ENCODE measurements at regions not wholly inside any gene's neighbourhood (a gene's known extent, or its start where the extent isn't known, plus 50 kb on each side); places are given as distances from the start of the nearest gene placed in this dataset.

- TF ChIP-seq CTCF (IDR thresholded peaks at IDR 0.05), result no peak
- no peak for TF ChIP-seq POLR2A (IDR thresholded peaks at IDR 0.05)
Observed at GRCh38 chr6:23952245-23952644, 173.8 kb upstream of the NRSN1 start.

Measured in thyroid gland (tissue), 4 donors.